HepG2 (cell line): ENCODE measurements at regions not wholly inside any gene's neighbourhood (a gene's known extent, or its start where the extent isn't known, plus 50 kb on each side); places are given as distances from the start of the nearest gene placed in this dataset.

Experiments
- ATAC-seq: fragments of 200-7000 bp; cut with Tn5 transposase; 3 replicates; pipeline ENCODE4 v1.9.1; 2020; ENCODE audit warnings: mild to moderate bottlenecking, moderate library complexity
- BruUV-seq: library from RNA; stranded (reverse); fragments of 400-500 nt; replicated peaks from 2 replicates; lab custom pipeline; 2021; lab: Mats Ljungman, UMichigan
- CTCF ChIA-PET: fragments of 300-600 bp; formaldehyde crosslinking; extraction: SDS; loops from one replicate; lab custom pipeline; 2021; ENCODE audit warnings: low total read pairs, inconsistent platforms, low intra/inter-chr PET ratio; lab: Yijun Ruan, JAX
- POLR2A ChIA-PET: fragments of 350-600 bp; sonication (Branson Sonifier 250); formaldehyde crosslinking; loops from one replicate; lab custom pipeline; 2020; ENCODE audit warnings: antibody characterized with exemption, inconsistent platforms; lab: Yijun Ruan, JAX
- DNase-seq: peaks from one replicate; pipeline ENCODE4 v3.0.0-alpha.2; 2015; ENCODE audit warnings: low spot score
- FAIRE-seq: peaks from 3 replicates; lab custom pipeline; 2011; peaks lifted over from hg19 to GRCh38; lab: Jason Lieb, UNC
- H2AFZ ChIP-seq: one replicate; pipeline ENCODE4 v1.6.1; 2011; ENCODE audit warnings: low read length, inconsistent platforms
- H3K27ac ChIP-seq: fragments of 300-600 bp; 3 replicates; pipeline ENCODE4 v1.8.0; 2011; ENCODE audit warnings: mixed run types, mild to moderate bottlenecking, mixed read lengths, low read length, inconsistent platforms; ENCODE audit not compliant: insufficient read depth; ENCODE audit errors: extremely low read length
- H3K27me3 ChIP-seq, 2 experiments: fragments of 200-600 bp in 1 of 2; 2 replicates in 1 of 2; 3 replicates in 1 of 2; pipeline versions ENCODE4 v1.6.0 to v1.8.0; 2011; ENCODE audit warnings: low read length in 2 of 2, mild to moderate bottlenecking in 2 of 2, moderate library complexity in 2 of 2, inconsistent platforms in 1 of 2; ENCODE audit not compliant: insufficient read depth in 2 of 2, control insufficient read depth in 1 of 2
- H3K36me3 ChIP-seq, 2 experiments: fragments of 200-600 bp in 1 of 2; replicated peaks in 1 of 2; 2 replicates in 1 of 2; 3 replicates in 1 of 2; pipeline versions ENCODE4 v1.5.1 to v1.8.0; 2011; ENCODE audit warnings: low read length in 2 of 2, inconsistent platforms in 1 of 2; ENCODE audit not compliant: insufficient read depth in 2 of 2, control insufficient read depth in 1 of 2
- H3K4me1 ChIP-seq: 2 replicates; pipeline ENCODE4 v1.5.1; 2012; ENCODE audit warnings: low read length, inconsistent platforms; ENCODE audit not compliant: insufficient read depth
- H3K4me2 ChIP-seq: 2 replicates; pipeline ENCODE4 v1.6.0; 2011; ENCODE audit warnings: low read depth, low read length, inconsistent platforms
- H3K4me3 ChIP-seq, 3 experiments: fragments of 200-600 bp in 1 of 3; sonication (generic), shearing (Covaris generic) in 1 of 3; replicated peaks in 1 of 3; 2 replicates each; pipeline ENCODE4 v1.5.1; 2011 to 2016; ENCODE audit warnings: low read length in 3 of 3, inconsistent platforms in 2 of 3, low read depth in 2 of 3, mild to moderate bottlenecking in 2 of 3, control low read depth in 1 of 3, mixed read lengths in 1 of 3; ENCODE audit not compliant: insufficient read depth in 1 of 3
- H3K79me2 ChIP-seq: one replicate; pipeline ENCODE4 v1.6.1; 2011; ENCODE audit warnings: low read length, inconsistent platforms; ENCODE audit not compliant: insufficient read depth
- H3K9ac ChIP-seq: 2 replicates; pipeline ENCODE4 v1.6.0; 2011; ENCODE audit warnings: mild to moderate bottlenecking, low read depth, low read length, inconsistent platforms; ENCODE audit not compliant: insufficient read depth
- H3K9me3 ChIP-seq: 2 replicates; pipeline ENCODE4 v1.5.1; 2012; ENCODE audit warnings: mild to moderate bottlenecking, low read length
- H4K20me1 ChIP-seq: 2 replicates; pipeline ENCODE4 v1.6.0; 2011; ENCODE audit warnings: inconsistent platforms, mild to moderate bottlenecking, low read length, moderate library complexity; ENCODE audit not compliant: insufficient read depth
- ELK4 ChIP-seq: sonication (generic); formaldehyde crosslinking; IDR thresholded peaks from 2 replicates; pipeline ENCODE4 v1.9.0; 2021; ENCODE audit warnings: missing genetic modification reagents, borderline replicate concordance
- ETV5 ChIP-seq: IDR thresholded peaks from 2 replicates; pipeline ENCODE4 v1.6.1; 2018; ENCODE audit warnings: missing biosample characterization, missing genetic modification reagents, inconsistent platforms, borderline replicate concordance
- PPARG ChIP-seq: conservative IDR thresholded peaks from 2 replicates; pipeline ENCODE4 v1.6.1; 2016; ENCODE audit warnings: missing biosample characterization, missing genetic modification reagents
- PRDM10 ChIP-seq: sonication (generic); formaldehyde crosslinking; IDR thresholded peaks from 2 replicates; pipeline ENCODE4 v1.4.0; 2020; ENCODE audit warnings: low read depth, missing genetic modification reagents
- PTBP1 ChIP-seq: fragments of 200-400 bp; formaldehyde crosslinking; IDR thresholded peaks from 2 replicates; pipeline ENCODE4 v1.6.1; 2018; ENCODE audit warnings: low read length, low read depth; ENCODE audit not compliant: poor library complexity, severe bottlenecking
- SIX1 ChIP-seq: sonication (generic); formaldehyde crosslinking; IDR thresholded peaks from 2 replicates; pipeline ENCODE4 v1.4.0; 2020; ENCODE audit warnings: missing genetic modification reagents, borderline replicate concordance
- SP140L ChIP-seq: sonication (generic); formaldehyde crosslinking; IDR thresholded peaks from 2 replicates; pipeline ENCODE4 v1.4.0; 2020; ENCODE audit warnings: missing genetic modification reagents, borderline replicate concordance
- TEAD3 ChIP-seq: optimal IDR thresholded peaks from 2 replicates; pipeline ENCODE3; 2016; ENCODE audit warnings: borderline replicate concordance
- ZNF253 ChIP-seq: sonication (generic); formaldehyde crosslinking; IDR thresholded peaks from 2 replicates; pipeline ENCODE4 v1.8.0; 2022; ENCODE audit warnings: mild to moderate bottlenecking, missing genetic modification reagents, borderline replicate concordance
- ZNF660 ChIP-seq: sonication (generic); formaldehyde crosslinking; IDR thresholded peaks from 2 replicates; pipeline ENCODE4 v1.5.1; 2020; ENCODE audit warnings: mild to moderate bottlenecking, low read depth, missing genetic modification reagents, borderline replicate concordance
- ZNF704 ChIP-seq: sonication (generic); formaldehyde crosslinking; IDR thresholded peaks from 2 replicates; pipeline ENCODE4 v1.8.1; 2023; ENCODE audit warnings: mild to moderate bottlenecking, inconsistent platforms, moderate library complexity, missing genetic modification reagents, borderline replicate concordance
- WGBS: methylation state at CpG from one replicate; pipeline ENCODE4 v1.1.6; 2017; ENCODE audit warnings: low lambda C conversion rate; 5-methylcytosine and 5-hydroxymethylcytosine counted together
- in situ Hi-C: cut with HindIII; loops from 2 replicates; pipeline ENCODE4 v1.10.0; 2017; ENCODE audit warnings: low pct_unique_long_range_greater_than_20kb; ENCODE audit not compliant: extremely low pct_ligation_motif_present
- intact Hi-C: fragments of 100-400 bp; cut with micrococcal nuclease; formaldehyde crosslinking; loops from one replicate; pipeline ENCODE4 v1.10.0; 2022; ENCODE audit not compliant: unreplicated experiment

GRCh38 chr13:91144054-91144453 lies 203.4 kb upstream of the MIR17HG start:
- ATAC-seq (no peak), FAIRE-seq (no peak), DNase-seq (no peak)
- Histone ChIP-seq H3K9me3 (no peaks in the 10 kb centered on the region), H3K27me3 (no peaks in the 10 kb centered on the region), H3K4me3 (no peak overlapping the region), H3K4me2 (no peak overlapping the region), H3K9ac (no peak overlapping the region), H4K20me1 (no peaks in the 10 kb centered on the region), H2AFZ (no peak overlapping the region), H3K79me2 (no peaks in the 10 kb centered on the region), H3K4me1 (no peaks in the 10 kb centered on the region), H3K27ac (no peak overlapping the region), H3K36me3 (no peaks in the 10 kb centered on the region)
- WGBS, result 0% methylated on average over 2 of the region's 2 CpGs
- POLR2A ChIA-PET, result no interaction called here
- no TSS peak for BruUV-seq
- intact Hi-C loops (no loop called here), in situ Hi-C loops (no loop called here)
- CTCF ChIA-PET, result no interaction called here
- TF ChIP-seq ZNF253 (CRISPR knock-in tag) (no peak), SP140L (CRISPR knock-in tag) (no peak), ZNF704 (no peak), SIX1 (CRISPR knock-in tag) (no peak), PRDM10 (CRISPR knock-in tag) (no peak), PPARG (CRISPR knock-in tag) (no peak), ETV5 (CRISPR knock-in tag) (no peak), TEAD3 (CRISPR knock-in tag) (no peak), ZNF660 (no peak), ELK4 (CRISPR knock-in tag) (no peak), PTBP1 (no peak)
